ENCODE measurements at regions not wholly inside any gene's neighbourhood (a gene's known extent, or its start where the extent isn't known, plus 50 kb on each side); places are given as distances from the start of the nearest gene placed in this dataset.

DNA sequence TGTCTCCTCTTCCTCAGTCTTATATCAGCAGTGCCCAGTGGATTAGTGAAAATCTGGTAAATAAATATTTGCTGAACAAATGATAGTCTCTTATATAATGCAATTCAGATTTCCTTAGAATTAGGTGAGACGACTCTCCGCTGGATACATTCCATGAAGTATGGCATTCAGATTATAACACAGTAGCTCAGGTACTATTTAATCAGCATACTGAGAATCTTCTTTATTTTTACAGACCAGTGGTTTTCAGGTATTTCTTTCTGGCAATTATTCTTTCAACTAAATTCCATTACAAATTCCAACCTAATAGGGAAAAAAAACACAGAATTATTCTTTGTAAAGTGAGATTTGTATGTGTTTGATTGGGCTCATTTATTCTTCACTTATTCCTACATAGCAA, 435.5 kb downstream of the TAF11L14 start:
- no peaks in the 10 kb centered on the region for H3K9me3 ChIP-seq

DNA sequence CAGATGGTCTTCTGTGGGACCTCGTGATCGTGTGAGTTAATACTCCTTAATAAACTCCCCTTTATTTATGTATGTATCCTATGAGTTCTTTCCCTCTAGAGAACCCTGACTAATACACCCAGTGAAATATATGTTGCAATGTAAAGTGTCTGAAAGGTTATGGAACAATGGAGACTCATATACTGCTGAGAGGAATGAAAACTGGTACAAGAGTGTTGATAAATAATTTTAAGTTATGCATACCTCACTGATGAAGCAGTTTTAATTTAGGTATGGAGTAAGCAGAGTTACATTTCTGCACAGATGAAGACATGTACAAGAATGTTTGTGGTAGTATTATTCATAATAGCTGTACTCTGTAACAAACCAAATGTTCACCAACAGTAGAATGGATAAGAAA, 438.3 kb downstream of the TAF11L14 start:
- Histone ChIP-seq H3K4me2 (no peak overlapping the region), H3K27ac (no peak overlapping the region), H3K9ac (no peak overlapping the region), H3K27me3 (no peaks in the 10 kb centered on the region), H3K4me1 (no peaks in the 10 kb centered on the region), H3K4me3 (no peak overlapping the region), H3K36me3 (no peaks in the 10 kb centered on the region), H4K20me1 (no peaks in the 10 kb centered on the region), H3K9me3 (no peaks in the 10 kb centered on the region)
- TF ChIP-seq Cebpa-rat (IDR thresholded peaks at IDR 0.05) = no peak

More for the DNA sequence above, 435.5 kb downstream of the TAF11L14 start:
- no peak for TF ChIP-seq Cebpa-rat (IDR thresholded peaks at IDR 0.05)
- Histone ChIP-seq H4K20me1 (no peaks in the 10 kb centered on the region), H3K36me3 (no peaks in the 10 kb centered on the region), H3K4me3 (no peak overlapping the region), H3K27me3 (no peaks in the 10 kb centered on the region), H3K4me1 (no peaks in the 10 kb centered on the region), H3K4me2 (no peak overlapping the region), H3K27ac (no peak overlapping the region), H3K9ac (no peak overlapping the region)

DNA sequence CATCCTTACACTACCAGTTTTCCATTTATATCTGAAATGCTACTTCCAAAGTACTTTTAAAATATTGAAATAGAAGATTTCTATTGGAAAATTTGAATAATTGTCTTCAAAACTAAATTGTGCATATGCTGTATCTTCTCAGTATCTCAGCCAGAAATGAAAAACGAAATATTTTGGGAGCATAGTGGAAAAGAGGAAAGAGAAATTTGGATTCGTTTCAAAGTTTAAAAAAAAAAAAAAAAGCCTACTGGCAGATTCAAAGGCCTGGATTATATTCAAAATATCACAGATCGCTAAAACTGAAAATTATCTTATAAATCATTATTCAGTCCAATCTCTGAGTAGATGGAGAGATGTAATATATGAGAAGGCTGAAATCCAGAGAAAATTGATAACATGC, 440.7 kb downstream of the TAF11L14 start:
- Histone ChIP-seq H3K4me2 (no peak overlapping the region), H3K9ac (no peak overlapping the region)

DNA sequence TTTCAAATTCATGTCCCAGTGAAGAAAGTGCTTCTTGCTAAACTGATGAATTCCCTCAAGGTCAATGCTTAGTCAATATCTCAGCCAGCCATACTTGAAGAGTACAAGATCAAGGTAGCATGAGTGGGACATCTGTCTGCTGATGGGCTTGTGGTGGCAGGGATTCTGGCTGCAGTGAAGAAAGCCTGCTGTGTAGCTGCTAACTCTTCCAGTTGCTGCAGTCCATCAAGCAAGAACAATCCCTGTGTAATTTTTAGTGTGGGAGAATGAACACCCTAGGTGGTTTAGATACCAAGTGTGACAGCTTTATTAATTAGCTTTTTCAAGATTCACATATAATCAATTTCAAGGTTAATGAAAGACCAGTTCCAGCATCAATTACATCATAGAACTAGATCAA, 443.9 kb downstream of the TAF11L14 start:
- Histone ChIP-seq H3K9me3 (no peaks in the 10 kb centered on the region), H3K4me2 (no peak overlapping the region), H3K36me3 (no peaks in the 10 kb centered on the region), H3K4me1 (no peaks in the 10 kb centered on the region), H4K20me1 (no peaks in the 10 kb centered on the region), H3K27me3 (no peaks in the 10 kb centered on the region), H3K27ac (no peak overlapping the region), H3K9ac (no peak overlapping the region), H3K4me3 (no peak overlapping the region)
- no peak for TF ChIP-seq Cebpa-rat (IDR thresholded peaks at IDR 0.05)

More for the DNA sequence above, 440.7 kb downstream of the TAF11L14 start:
- H3K27me3 ChIP-seq = no peaks in the 10 kb centered on the region
- no peaks in the 10 kb centered on the region for H4K20me1 ChIP-seq
- H3K9me3 ChIP-seq = no peaks in the 10 kb centered on the region
- H3K4me1 ChIP-seq = no peaks in the 10 kb centered on the region
- H3K4me3 ChIP-seq = no peak overlapping the region
- H3K36me3 ChIP-seq = no peaks in the 10 kb centered on the region
- no peak overlapping the region for H3K27ac ChIP-seq
- no peak for TF ChIP-seq Cebpa-rat (IDR thresholded peaks at IDR 0.05)

DNA sequence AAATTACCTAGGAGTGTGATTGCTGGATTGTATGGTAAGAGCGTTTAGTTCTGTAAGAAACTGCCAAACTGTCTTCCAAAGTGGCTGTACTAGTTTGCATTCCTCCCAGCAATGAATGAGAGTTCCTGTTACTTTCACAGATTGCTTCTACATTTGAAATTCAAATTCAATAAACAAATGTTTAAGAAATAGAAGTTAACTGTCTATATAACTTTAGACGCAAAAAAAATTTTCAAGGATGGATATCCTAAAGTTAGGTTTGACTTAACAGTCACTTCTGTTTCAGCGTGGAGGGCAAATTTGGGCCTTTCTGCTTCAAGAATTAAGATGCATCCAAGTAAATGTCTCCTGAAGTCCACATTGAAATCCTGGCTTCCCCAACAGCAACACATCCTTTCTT, 445.6 kb downstream of the TAF11L14 start:
- H3K9me3 ChIP-seq = no peaks in the 10 kb centered on the region
- no peak for TF ChIP-seq Cebpa-rat (IDR thresholded peaks at IDR 0.05)
- H3K27ac ChIP-seq = no peak overlapping the region
- no peak overlapping the region for H3K4me3 ChIP-seq
- no peak overlapping the region for H3K9ac ChIP-seq
- H3K4me1 ChIP-seq = no peaks in the 10 kb centered on the region
- no peaks in the 10 kb centered on the region for H4K20me1 ChIP-seq
- H3K27me3 ChIP-seq = no peaks in the 10 kb centered on the region
- no peaks in the 10 kb centered on the region for H3K36me3 ChIP-seq
- no peak overlapping the region for H3K4me2 ChIP-seq

DNA sequence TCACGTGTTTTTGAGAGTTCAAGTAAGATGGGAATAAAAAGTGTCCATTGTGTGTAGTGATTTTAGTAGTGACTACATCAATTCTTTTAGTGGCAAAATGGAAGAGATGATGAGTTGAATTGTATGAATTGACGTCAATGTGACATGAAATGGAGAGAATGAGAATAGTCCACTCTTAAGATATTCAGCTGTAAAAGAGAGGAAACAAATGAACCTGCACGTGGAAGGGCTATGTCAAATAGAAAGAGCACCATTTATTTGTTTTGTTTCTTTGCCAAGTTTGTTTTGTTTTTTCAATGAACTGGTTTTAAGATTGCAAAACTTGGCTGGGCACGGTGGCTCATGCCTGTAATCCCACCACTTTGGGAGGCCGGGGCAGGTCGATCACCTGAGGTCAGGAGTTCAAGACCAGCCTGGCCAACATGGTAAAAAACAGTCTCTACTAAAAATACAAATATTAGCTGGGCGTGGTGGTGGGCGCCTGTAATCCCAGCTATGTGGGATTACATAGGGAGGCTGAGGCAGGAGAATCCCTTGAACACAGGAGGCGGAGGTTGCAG, 453.8 kb downstream of the TAF11L14 start:
- H3K27me3 ChIP-seq = no peaks in the 10 kb centered on the region
- TF ChIP-seq Cebpa-rat (IDR thresholded peaks at IDR 0.05) = no peak
- H3K27ac ChIP-seq = no peak overlapping the region
- H3K4me1 ChIP-seq = 0 out of 2 replicates have a peak, but pooled peaks cover 5% of the 10 kb centered on the region
- no peaks in the 10 kb centered on the region for H4K20me1 ChIP-seq
- no peaks in the 10 kb centered on the region for H3K9me3 ChIP-seq
- H3K9ac ChIP-seq = no peak overlapping the region
- no peak overlapping the region for H3K4me3 ChIP-seq
- no peaks in the 10 kb centered on the region for H3K36me3 ChIP-seq
- no peak overlapping the region for H3K4me2 ChIP-seq

DNA sequence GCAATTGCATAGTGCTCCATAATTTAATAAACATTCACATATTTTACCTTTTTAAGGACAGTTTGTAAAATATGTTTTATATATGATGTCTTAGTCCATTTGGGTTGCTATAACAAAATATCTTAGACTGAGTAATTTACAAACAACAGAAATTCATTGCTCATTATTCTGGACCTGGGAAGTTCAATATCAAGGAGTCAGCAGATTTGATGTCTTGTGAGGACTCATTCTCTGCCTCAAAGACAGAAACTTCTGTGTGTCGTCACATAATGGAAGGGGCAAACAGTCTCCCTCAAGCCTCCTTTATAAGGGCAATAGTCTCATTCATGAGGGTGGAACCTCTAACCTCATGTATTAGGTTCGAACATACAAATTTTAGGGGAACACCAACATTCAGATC, 455.9 kb downstream of the TAF11L14 start:
- H3K4me3 ChIP-seq = no peak overlapping the region
- no peaks in the 10 kb centered on the region for H3K27me3 ChIP-seq
- no peaks in the 10 kb centered on the region for H4K20me1 ChIP-seq
- no peaks in the 10 kb centered on the region for H3K36me3 ChIP-seq
- H3K4me1 ChIP-seq = 0 out of 2 replicates have a peak, but pooled peaks cover 5% of the 10 kb centered on the region
- TF ChIP-seq Cebpa-rat (IDR thresholded peaks at IDR 0.05) = no peak
- H3K9me3 ChIP-seq = no peaks in the 10 kb centered on the region
- no peak overlapping the region for H3K9ac ChIP-seq
- H3K4me2 ChIP-seq = no peak overlapping the region
- H3K27ac ChIP-seq = no peak overlapping the region

DNA sequence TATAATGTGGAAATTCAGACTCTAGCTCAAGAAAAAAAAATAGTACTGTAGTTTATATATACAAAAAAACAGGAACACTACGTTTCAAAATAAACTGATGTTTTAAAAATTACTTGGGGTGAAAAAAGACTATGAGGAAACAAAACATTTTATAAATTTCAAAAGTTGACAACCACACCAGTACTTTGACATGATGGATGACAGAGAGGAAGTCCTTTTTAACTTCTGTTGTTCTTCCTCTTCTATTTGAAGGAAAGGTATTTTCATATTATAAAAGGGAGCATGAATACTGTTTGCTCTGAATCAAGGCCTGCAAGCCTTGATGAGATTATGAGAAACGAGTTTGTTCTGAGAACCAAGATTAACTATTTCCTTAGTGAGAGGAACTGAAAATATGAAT, 456.9 kb downstream of the TAF11L14 start:
- Histone ChIP-seq H3K9ac (no peak overlapping the region), H3K4me1 (0 out of 2 replicates have a peak, but pooled peaks cover 5% of the 10 kb centered on the region), H3K36me3 (no peaks in the 10 kb centered on the region), H3K4me2 (no peak overlapping the region), H3K9me3 (no peaks in the 10 kb centered on the region), H3K4me3 (no peak overlapping the region), H3K27ac (no peak overlapping the region), H3K27me3 (no peaks in the 10 kb centered on the region), H4K20me1 (no peaks in the 10 kb centered on the region)
- TF ChIP-seq Cebpa-rat (IDR thresholded peaks at IDR 0.05) = no peak

DNA sequence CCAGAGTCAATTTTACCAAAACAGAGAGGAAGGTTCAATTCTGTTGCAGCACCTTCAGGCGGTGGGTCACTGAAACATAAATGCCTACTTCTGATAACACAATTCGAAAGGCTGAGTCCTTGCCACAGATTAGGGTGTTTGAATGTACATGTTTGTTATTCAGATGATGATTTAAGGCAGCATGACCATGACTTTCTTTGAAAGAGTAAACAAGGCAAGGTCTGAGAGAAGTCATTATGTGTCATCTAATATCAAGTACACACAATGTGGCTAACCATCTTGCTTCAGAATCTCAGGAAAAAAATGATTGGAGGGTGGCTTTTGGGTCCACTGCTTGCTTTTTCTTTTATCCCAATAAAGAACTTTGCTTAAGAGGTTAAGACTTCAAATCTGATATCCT, 457.5 kb downstream of the TAF11L14 start:
- Histone ChIP-seq H3K4me3 (no peak overlapping the region), H3K27ac (no peak overlapping the region), H3K27me3 (no peaks in the 10 kb centered on the region), H3K9me3 (no peaks in the 10 kb centered on the region), H3K4me1 (0 out of 2 replicates have a peak, but pooled peaks cover 5% of the 10 kb centered on the region), H3K9ac (no peak overlapping the region), H3K4me2 (no peak overlapping the region), H3K36me3 (no peaks in the 10 kb centered on the region), H4K20me1 (no peaks in the 10 kb centered on the region)
- no peak for TF ChIP-seq Cebpa-rat (IDR thresholded peaks at IDR 0.05)

DNA sequence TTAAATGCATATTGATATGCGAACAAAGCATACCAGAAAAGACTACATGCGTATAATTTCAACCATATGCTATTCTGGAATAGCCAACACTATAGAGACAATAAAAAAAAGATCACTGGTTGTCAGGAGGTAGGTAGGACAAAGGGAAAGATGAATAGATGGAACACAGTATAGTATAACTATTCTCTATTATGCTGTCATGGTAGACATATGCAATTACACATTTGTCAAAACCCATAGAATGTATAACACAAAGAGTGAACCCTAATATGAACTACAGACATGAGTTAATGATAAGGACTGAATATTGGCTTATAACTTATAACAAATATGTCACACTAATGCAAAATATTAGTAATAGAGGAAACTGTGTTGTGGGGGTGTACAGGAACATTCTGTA, 460.8 kb downstream of the TAF11L14 start:
- no peaks in the 10 kb centered on the region for H3K36me3 ChIP-seq
- no peaks in the 10 kb centered on the region for H3K27me3 ChIP-seq
- no peak overlapping the region for H3K27ac ChIP-seq
- H3K4me1 ChIP-seq = peaks cover 19% of the 10 kb centered on the region; the same call in 1 of the 2 replicates
- H3K9me3 ChIP-seq = no peaks in the 10 kb centered on the region
- H4K20me1 ChIP-seq = no peaks in the 10 kb centered on the region
- H3K4me3 ChIP-seq = no peak overlapping the region
- no peak overlapping the region for H3K4me2 ChIP-seq
- TF ChIP-seq Cebpa-rat (IDR thresholded peaks at IDR 0.05) = no peak
- no peak overlapping the region for H3K9ac ChIP-seq

DNA sequence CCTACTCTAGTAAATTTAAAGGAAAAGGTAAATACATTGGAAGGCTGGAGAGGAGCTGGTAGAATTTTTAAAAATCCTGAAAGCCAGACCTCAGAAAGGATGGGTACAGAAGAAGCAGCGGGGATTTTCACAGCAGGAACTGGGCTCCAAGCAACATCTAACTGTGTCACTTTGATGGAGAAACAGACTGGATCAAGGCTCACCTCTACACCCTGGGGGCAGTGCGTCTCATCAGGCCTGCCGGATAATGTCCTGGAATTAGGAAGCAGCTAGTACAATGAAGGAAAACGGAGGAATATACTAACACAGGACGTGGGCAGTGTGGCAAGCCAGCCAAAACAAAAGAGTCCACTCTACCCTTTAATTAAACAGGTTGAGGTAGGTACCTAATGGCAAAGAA, 463.6 kb downstream of the TAF11L14 start:
- H3K27me3 ChIP-seq = no peaks in the 10 kb centered on the region
- H4K20me1 ChIP-seq = no peaks in the 10 kb centered on the region
- TF ChIP-seq Cebpa-rat (IDR thresholded peaks at IDR 0.05) = no peak
- H3K9ac ChIP-seq = no peak overlapping the region
- no peak overlapping the region for H3K4me2 ChIP-seq
- no peak overlapping the region for H3K27ac ChIP-seq
- no peaks in the 10 kb centered on the region for H3K9me3 ChIP-seq
- H3K4me3 ChIP-seq = no peak overlapping the region
- peaks cover 14% of the 10 kb centered on the region; the same call in 1 of the 2 replicates for H3K4me1 ChIP-seq
- H3K36me3 ChIP-seq = no peaks in the 10 kb centered on the region

Data from BLaER1 (cell line).